Femur (tissue), 1 donor: ENCODE measurements at regions not wholly inside any gene's neighbourhood (a gene's known extent, or its start where the extent isn't known, plus 50 kb on each side); places are given as distances from the start of the nearest gene placed in this dataset.

Experiments
- DNase-seq: peaks from one replicate; pipeline ENCODE4 v3.0.0-alpha.2; 2017

- no peak for DNase-seq
Measured at GRCh38 chr18:70489986-70490933, 201.4 kb downstream of the SOCS6 start.

- DNase-seq, result no peak
Measured at GRCh38 chr18:70489571-70489970, 200.7 kb downstream of the SOCS6 start.

- no peak for DNase-seq
Measured at GRCh38 chr18:70469916-70470315, 181.1 kb downstream of the SOCS6 start.

GRCh38 chr18:70468861-70469547 is 180.2 kb downstream of the SOCS6 start:
- DNase-seq, result no peak

- DNase-seq, result peak; percentile 74
Measured at GRCh38 chr18:70464343-70465114, 175.7 kb downstream of the SOCS6 start.

- no peak for DNase-seq
Measured at GRCh38 chr18:70463085-70463484, 174.2 kb downstream of the SOCS6 start.

GRCh38 chr18:70462078-70462439 is 173.2 kb downstream of the SOCS6 start:
- no peak for DNase-seq

- DNase-seq, result no peak
Measured at GRCh38 chr18:70461323-70462077, 172.7 kb downstream of the SOCS6 start.

GRCh38 chr18:70459731-70460130 is 170.9 kb downstream of the SOCS6 start:
- DNase-seq, result no peak

- DNase-seq, result no peak
Measured at GRCh38 chr18:70459251-70459650, 170.4 kb downstream of the SOCS6 start.

GRCh38 chr18:70457788-70458187 is 168.9 kb downstream of the SOCS6 start:
- DNase-seq, result no peak

GRCh38 chr18:70457223-70457622 is 168.4 kb downstream of the SOCS6 start:
- no peak for DNase-seq

- no peak for DNase-seq
Measured at GRCh38 chr18:70456376-70456775, 167.5 kb downstream of the SOCS6 start.

GRCh38 chr18:70455731-70456130 is 166.9 kb downstream of the SOCS6 start:
- no peak for DNase-seq

- DNase-seq, result no peak
Measured at GRCh38 chr18:70454704-70455322, 166.0 kb downstream of the SOCS6 start.

- DNase-seq, result no peak
Measured at GRCh38 chr18:70453058-70453775, 164.4 kb downstream of the SOCS6 start.

- DNase-seq, result no peak
Measured at GRCh38 chr18:70452501-70452900, 163.7 kb downstream of the SOCS6 start.

- no peak for DNase-seq
Measured at GRCh38 chr18:70450426-70451253, 161.8 kb downstream of the SOCS6 start.

GRCh38 chr18:70448588-70448987 is 159.7 kb downstream of the SOCS6 start:
- no peak for DNase-seq

- DNase-seq, result no peak
Measured at GRCh38 chr18:70446063-70446462, 157.2 kb downstream of the SOCS6 start.

GRCh38 chr18:70442933-70443332 is 154.1 kb downstream of the SOCS6 start:
- no peak for DNase-seq
